Activated CD8-positive, alpha-beta T cell treated with anti-CD3 and anti-CD28 coated beads for 36 hours (primary cell): ENCODE measurements at regions not wholly inside any gene's neighbourhood (a gene's known extent, or its start where the extent isn't known, plus 50 kb on each side); places are given as distances from the start of the nearest gene placed in this dataset.

Experiments
- ATAC-seq: fragments of 200-7000 bp; cut with Tn5 transposase; one replicate; pipeline ENCODE4 v1.10.0; 2021; ENCODE audit warnings: mild to moderate bottlenecking, moderate library complexity
- CTCF ChIA-PET: fragments of 350-600 bp; sonication (Branson Sonifier 250); formaldehyde crosslinking; loops from one replicate; lab custom pipeline; 2021; ENCODE audit warnings: antibody characterized with exemption; lab: Charles Lee
- POLR2A ChIA-PET: fragments of 350-600 bp; sonication (Branson Sonifier 250); formaldehyde crosslinking; loops from one replicate; lab custom pipeline; 2021; ENCODE audit warnings: antibody characterized with exemption; lab: Charles Lee
- DNase-seq: peaks from one replicate; pipeline ENCODE4 v3.0.0-alpha.2; 2020
- H3K27ac Mint-ChIP-seq: one replicate; pipeline ENCODE4 v1.8.0; 2021; ENCODE audit warnings: mild to moderate bottlenecking, mixed read lengths
- H3K27me3 Mint-ChIP-seq: one replicate; pipeline ENCODE4 v1.8.0; 2021; ENCODE audit warnings: mixed read lengths
- H3K36me3 Mint-ChIP-seq: one replicate; pipeline ENCODE4 v1.8.0; 2021; ENCODE audit warnings: low read depth, mixed read lengths
- H3K4me1 Mint-ChIP-seq: one replicate; pipeline ENCODE4 v1.8.0; 2021; ENCODE audit warnings: low read depth, mixed read lengths
- H3K4me3 Mint-ChIP-seq: one replicate; pipeline ENCODE4 v1.8.0; 2021; ENCODE audit warnings: mild to moderate bottlenecking, moderate library complexity, mixed read lengths
- H3K9me3 Mint-ChIP-seq: one replicate; pipeline ENCODE4 v1.8.0; 2021; ENCODE audit warnings: mixed read lengths
- intact Hi-C: fragments of 100-400 bp; cut with micrococcal nuclease; formaldehyde crosslinking; loops from one replicate; pipeline ENCODE4 v1.10.0; 2022
- TF ChIP-seq, protein P1 (sequence below): fragments of 200-600 bp; IDR thresholded peaks from one replicate; pipeline ENCODE4 v1.8.0; 2022; ENCODE audit warnings: antibody characterized with exemption, mild to moderate bottlenecking

DNA sequence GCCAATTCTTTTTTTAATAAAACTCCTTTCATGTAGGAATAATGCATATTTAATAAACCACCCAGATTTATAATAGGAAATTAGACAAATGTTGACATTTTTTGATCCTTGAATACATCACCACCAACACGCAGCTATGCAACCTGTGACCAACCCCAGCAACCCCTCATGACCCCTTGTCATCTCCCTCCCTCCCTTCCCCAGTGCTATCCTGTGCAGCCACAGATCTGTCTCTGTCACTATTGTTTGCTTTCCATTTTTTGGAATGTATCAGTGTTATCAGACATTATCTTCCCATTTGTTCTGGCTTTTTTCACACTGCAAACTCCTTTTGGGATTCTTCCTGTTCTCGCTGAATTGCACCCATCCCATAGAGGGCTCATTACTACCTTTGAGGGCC, 114.1 kb downstream of the VPREB1 start:
- DNase-seq (no peak), ATAC-seq (no peak)
- no peaks in the 10 kb centered on the region for H3K36me3 Mint-ChIP-seq
- H3K27ac Mint-ChIP-seq: no peak overlapping the region
- ChIA-PET CTCF (interaction anchor here (0.8 to 3.2 kb wide), 2 partner anchors 63 to 104 kb away, joined by 3 to 12 read pairs; no protein-coding TSS in a partner anchor), POLR2A (no interaction called here)
- intact Hi-C loops: no loop called here
- TF ChIP-seq, protein P1, sequence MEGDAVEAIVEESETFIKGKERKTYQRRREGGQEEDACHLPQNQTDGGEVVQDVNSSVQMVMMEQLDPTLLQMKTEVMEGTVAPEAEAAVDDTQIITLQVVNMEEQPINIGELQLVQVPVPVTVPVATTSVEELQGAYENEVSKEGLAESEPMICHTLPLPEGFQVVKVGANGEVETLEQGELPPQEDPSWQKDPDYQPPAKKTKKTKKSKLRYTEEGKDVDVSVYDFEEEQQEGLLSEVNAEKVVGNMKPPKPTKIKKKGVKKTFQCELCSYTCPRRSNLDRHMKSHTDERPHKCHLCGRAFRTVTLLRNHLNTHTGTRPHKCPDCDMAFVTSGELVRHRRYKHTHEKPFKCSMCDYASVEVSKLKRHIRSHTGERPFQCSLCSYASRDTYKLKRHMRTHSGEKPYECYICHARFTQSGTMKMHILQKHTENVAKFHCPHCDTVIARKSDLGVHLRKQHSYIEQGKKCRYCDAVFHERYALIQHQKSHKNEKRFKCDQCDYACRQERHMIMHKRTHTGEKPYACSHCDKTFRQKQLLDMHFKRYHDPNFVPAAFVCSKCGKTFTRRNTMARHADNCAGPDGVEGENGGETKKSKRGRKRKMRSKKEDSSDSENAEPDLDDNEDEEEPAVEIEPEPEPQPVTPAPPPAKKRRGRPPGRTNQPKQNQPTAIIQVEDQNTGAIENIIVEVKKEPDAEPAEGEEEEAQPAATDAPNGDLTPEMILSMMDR: no peak
- no peaks in the 10 kb centered on the region for H3K9me3 Mint-ChIP-seq
- H3K4me1 Mint-ChIP-seq: no peaks in the 10 kb centered on the region
- peaks cover 31% of the 10 kb centered on the region for H3K27me3 Mint-ChIP-seq
- no peak overlapping the region for H3K4me3 Mint-ChIP-seq

DNA sequence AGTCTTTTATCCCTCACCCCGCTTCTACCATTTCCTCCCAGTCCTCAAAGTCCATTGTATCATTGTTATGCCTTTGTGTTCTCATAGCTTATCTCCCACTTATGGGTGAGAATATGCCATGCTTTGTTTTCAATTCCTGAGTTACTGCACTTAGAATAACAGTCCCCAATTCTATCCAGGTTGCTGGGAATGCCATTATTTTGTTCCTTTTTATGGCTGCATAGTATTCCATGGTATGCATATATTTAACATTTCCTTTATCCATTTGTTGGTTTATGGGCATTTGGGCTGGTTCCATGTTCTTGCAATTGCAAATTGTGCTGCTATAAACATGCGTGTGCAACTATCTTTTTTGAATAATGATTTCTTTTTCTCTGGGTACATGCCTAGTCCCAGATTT, 114.9 kb downstream of the VPREB1 start:
- Mint-ChIP-seq H3K36me3 (no peaks in the 10 kb centered on the region), H3K4me1 (no peaks in the 10 kb centered on the region), H3K27me3 (peaks cover 34% of the 10 kb centered on the region), H3K4me3 (no peak overlapping the region), H3K27ac (no peak overlapping the region), H3K9me3 (no peaks in the 10 kb centered on the region)
- TF ChIP-seq, protein P1: no peak
- DNase-seq (no peak), ATAC-seq (no peak)
- POLR2A ChIA-PET: no interaction called here
- intact Hi-C loops: no loop called here
- CTCF ChIA-PET: no interaction called here

DNA sequence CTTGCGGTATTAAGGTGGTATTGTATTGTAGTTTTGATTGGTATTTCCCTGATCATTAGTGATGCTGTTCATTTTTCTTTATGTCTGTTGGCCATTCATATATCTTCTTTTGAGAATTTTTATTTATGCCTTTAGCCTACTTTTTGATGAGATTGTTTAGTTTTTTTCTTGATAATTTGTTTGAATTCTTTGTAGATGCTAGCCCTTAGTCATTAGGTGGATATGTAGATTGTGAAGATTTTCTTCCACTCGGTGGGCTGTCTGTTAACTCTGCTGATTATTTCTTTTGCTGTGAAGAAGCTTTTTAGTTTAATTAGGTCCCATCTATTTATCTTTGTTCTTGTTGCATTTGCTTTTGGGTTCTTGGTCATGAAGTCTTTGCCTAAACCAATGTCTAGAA, 115.4 kb downstream of the VPREB1 start:
- no peak overlapping the region for H3K4me3 Mint-ChIP-seq
- peaks cover 32% of the 10 kb centered on the region for H3K27me3 Mint-ChIP-seq
- no peaks in the 10 kb centered on the region for H3K9me3 Mint-ChIP-seq
- ChIA-PET POLR2A (interaction anchor here (1.1 kb wide), 1 partner anchor 15 kb away, joined by 3 read pairs; no protein-coding TSS in a partner anchor), CTCF (no interaction called here)
- no peak for DNase-seq
- no peaks in the 10 kb centered on the region for H3K4me1 Mint-ChIP-seq
- no peak for ATAC-seq
- intact Hi-C loops: no loop called here
- H3K27ac Mint-ChIP-seq: no peak overlapping the region
- no peaks in the 10 kb centered on the region for H3K36me3 Mint-ChIP-seq
- TF ChIP-seq, protein P1: no peak

DNA sequence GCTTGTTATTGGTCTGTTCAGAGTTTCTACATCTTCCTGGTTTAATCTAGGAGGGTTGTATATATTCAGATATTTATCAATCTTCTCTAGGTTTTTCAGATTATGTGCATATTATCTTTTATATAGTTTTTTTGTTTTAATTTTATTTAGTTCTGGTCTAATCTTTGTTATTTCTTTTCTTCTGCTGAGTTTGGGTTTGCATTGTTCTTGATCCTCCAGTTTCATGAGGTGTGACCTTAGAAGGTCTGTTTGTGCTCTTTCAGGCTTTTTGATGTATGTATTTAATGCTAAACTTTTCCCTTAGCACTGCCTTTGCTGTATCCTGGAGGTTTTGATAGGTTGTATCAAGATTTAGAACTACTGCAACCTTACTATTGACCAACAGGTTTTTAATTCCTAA, 117.7 kb downstream of the VPREB1 start:
- intact Hi-C loops: no loop called here
- H3K27ac Mint-ChIP-seq: no peak overlapping the region
- H3K36me3 Mint-ChIP-seq: no peaks in the 10 kb centered on the region
- H3K4me3 Mint-ChIP-seq: no peak overlapping the region
- CTCF ChIA-PET: no interaction called here
- TF ChIP-seq, protein P1: no peak
- DNase-seq (no peak), ATAC-seq (no peak)
- H3K4me1 Mint-ChIP-seq: no peaks in the 10 kb centered on the region
- peaks cover 29% of the 10 kb centered on the region for H3K27me3 Mint-ChIP-seq
- POLR2A ChIA-PET: no interaction called here
- H3K9me3 Mint-ChIP-seq: no peaks in the 10 kb centered on the region

DNA sequence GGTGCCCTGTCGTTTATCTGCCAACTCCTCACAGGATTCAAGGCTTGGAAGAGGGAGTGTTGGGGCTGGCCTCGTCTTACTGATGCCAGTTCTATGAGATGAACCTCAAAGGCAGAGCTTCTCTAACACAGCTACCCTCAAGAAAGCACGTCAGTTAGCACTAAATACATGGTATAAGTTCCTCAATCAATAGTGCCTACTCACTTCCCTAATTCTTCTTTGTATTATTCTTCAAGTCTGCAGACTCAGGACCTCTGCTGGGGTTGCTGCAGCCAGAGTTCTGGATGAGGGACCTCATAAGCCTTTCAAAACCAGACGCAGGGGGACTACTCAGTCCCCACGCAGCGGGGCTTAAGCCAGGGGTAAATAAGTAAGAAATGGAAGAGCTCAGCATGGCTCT, 118.3 kb downstream of the VPREB1 start:
- Mint-ChIP-seq H3K9me3 (no peaks in the 10 kb centered on the region), H3K4me3 (no peak overlapping the region), H3K36me3 (no peaks in the 10 kb centered on the region), H3K27ac (no peak overlapping the region), H3K4me1 (no peaks in the 10 kb centered on the region), H3K27me3 (peaks cover 30% of the 10 kb centered on the region)
- DNase-seq (no peak), ATAC-seq (no peak)
- intact Hi-C loops: no loop called here
- CTCF ChIA-PET: no interaction called here
- POLR2A ChIA-PET: no interaction called here
- TF ChIP-seq, protein P1: no peak
